GM18868 (cell line): ENCODE measurements at regions not wholly inside any gene's neighbourhood (a gene's known extent, or its start where the extent isn't known, plus 50 kb on each side); places are given as distances from the start of the nearest gene placed in this dataset.
"Not testable (repeated sequence)": the region's sequence is repeated elsewhere in the genome, so short reads cannot be mapped to it uniquely, and the experiment has no call there.

ENCODE experiments used
- ATAC-seq: cut with Tn5 transposase; IDR thresholded peaks from one replicate; pipeline ENCODE4 v1.9.1; 2021; ENCODE audit warnings: mild to moderate bottlenecking, moderate library complexity; ENCODE audit not compliant: unreplicated experiment

GRCh38 chr4:129248621-129249020 is 152.7 kb downstream of the C4orf33 start:
- no peak for ATAC-seq

- no peak for ATAC-seq
Observed at GRCh38 chr4:129254126-129254525, 158.2 kb downstream of the C4orf33 start.

GRCh38 chr4:129254526-129254925 is 158.6 kb downstream of the C4orf33 start:
- ATAC-seq: no peak

GRCh38 chr4:129261584-129261983 is 165.6 kb downstream of the C4orf33 start:
- no peak for ATAC-seq

GRCh38 chr4:129264008-129264657 is 168.2 kb downstream of the C4orf33 start:
- ATAC-seq: peak; percentile 97

GRCh38 chr4:129278868-129279267 is 182.9 kb downstream of the C4orf33 start:
- no peak for ATAC-seq

GRCh38 chr4:129282293-129282692 is 186.3 kb downstream of the C4orf33 start:
- ATAC-seq: no peak

GRCh38 chr4:129292194-129292593 is 196.2 kb downstream of the C4orf33 start:
- ATAC-seq: not testable (repeated sequence)

- no peak for ATAC-seq
Observed at GRCh38 chr4:129314781-129315180, 218.8 kb downstream of the C4orf33 start.

- ATAC-seq: no peak
Observed at GRCh38 chr4:129322920-129323319, 227.0 kb downstream of the C4orf33 start.

GRCh38 chr4:129323658-129324057 is 227.7 kb downstream of the C4orf33 start:
- ATAC-seq: no peak

- no peak for ATAC-seq
Observed at GRCh38 chr4:129326571-129327460, 230.9 kb downstream of the C4orf33 start.

- no peak for ATAC-seq
Observed at GRCh38 chr4:129327637-129328036, 231.7 kb downstream of the C4orf33 start.

- no peak for ATAC-seq
Observed at GRCh38 chr4:129328162-129328561, 232.2 kb downstream of the C4orf33 start.

- ATAC-seq: no peak
Observed at GRCh38 chr4:129334136-129334535, 238.2 kb downstream of the C4orf33 start.

GRCh38 chr4:129335276-129335675 is 239.3 kb downstream of the C4orf33 start:
- ATAC-seq: no peak

GRCh38 chr4:129335818-129336217 is 239.9 kb downstream of the C4orf33 start:
- ATAC-seq: no peak

- no peak for ATAC-seq
Observed at GRCh38 chr4:129336457-129337227, 240.7 kb downstream of the C4orf33 start.

- ATAC-seq: no peak
Observed at GRCh38 chr4:129337228-129337620, 241.3 kb downstream of the C4orf33 start.

- ATAC-seq: no peak
Observed at GRCh38 chr4:129342819-129343408, 247.0 kb downstream of the C4orf33 start.

- ATAC-seq: peak; percentile 87
Observed at GRCh38 chr4:129344058-129344457, 248.1 kb downstream of the C4orf33 start.
